Epithelial cell of esophagus (primary cell): ENCODE measurements at regions not wholly inside any gene's neighbourhood (a gene's known extent, or its start where the extent isn't known, plus 50 kb on each side); places are given as distances from the start of the nearest gene placed in this dataset.
A peak's percentile ranks its signal among the peaks of the same experiment; 100 is the strongest.

Source experiments
- DNase-seq: peaks from one replicate; pipeline ENCODE4 v3.0.0; 2010; ENCODE audit warnings: low read depth
- H3K4me3 ChIP-seq: 2 replicates; pipeline ENCODE4 v1.5.1; 2011; ENCODE audit warnings: mild to moderate bottlenecking, low read length, control low read depth
- TF ChIP-seq, protein P1 (sequence below): IDR thresholded peaks from 2 replicates; pipeline ENCODE4 v1.5.1; 2011; ENCODE audit warnings: low read depth, mild to moderate bottlenecking, low read length, control low read depth, inconsistent platforms; ENCODE audit not compliant: insufficient read depth; ENCODE audit errors: missing control alignments

DNA sequence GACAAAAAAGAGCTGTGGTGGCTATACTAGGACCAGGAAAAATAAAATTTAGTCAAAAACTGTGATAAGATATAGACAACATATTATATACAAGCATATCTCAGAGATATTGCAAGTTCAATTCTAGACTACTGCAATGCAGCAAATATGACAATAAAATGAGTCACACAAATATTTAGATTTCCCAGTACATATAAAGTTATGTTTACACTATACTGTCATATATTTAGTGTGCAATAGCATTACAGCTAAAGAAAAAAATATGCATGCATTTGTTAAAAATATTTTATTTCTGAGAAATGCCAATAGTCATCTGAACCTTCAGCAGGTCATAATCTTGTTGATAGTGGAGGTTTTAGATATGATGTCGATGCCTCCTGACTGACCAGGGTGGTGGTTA is 72.1 kb downstream of the AKR1C4 start:
- DNase-seq: no peak
- no peak overlapping the region for H3K4me3 ChIP-seq
- TF ChIP-seq, protein P1, sequence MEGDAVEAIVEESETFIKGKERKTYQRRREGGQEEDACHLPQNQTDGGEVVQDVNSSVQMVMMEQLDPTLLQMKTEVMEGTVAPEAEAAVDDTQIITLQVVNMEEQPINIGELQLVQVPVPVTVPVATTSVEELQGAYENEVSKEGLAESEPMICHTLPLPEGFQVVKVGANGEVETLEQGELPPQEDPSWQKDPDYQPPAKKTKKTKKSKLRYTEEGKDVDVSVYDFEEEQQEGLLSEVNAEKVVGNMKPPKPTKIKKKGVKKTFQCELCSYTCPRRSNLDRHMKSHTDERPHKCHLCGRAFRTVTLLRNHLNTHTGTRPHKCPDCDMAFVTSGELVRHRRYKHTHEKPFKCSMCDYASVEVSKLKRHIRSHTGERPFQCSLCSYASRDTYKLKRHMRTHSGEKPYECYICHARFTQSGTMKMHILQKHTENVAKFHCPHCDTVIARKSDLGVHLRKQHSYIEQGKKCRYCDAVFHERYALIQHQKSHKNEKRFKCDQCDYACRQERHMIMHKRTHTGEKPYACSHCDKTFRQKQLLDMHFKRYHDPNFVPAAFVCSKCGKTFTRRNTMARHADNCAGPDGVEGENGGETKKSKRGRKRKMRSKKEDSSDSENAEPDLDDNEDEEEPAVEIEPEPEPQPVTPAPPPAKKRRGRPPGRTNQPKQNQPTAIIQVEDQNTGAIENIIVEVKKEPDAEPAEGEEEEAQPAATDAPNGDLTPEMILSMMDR: no peak

- DNase-seq: no peak
- TF ChIP-seq, protein P1: no peak
- H3K4me3 ChIP-seq: no peak overlapping the region
Observed at GRCh38 chr10:5269791-5270190, 73.2 kb downstream of the AKR1C4 start.

DNA sequence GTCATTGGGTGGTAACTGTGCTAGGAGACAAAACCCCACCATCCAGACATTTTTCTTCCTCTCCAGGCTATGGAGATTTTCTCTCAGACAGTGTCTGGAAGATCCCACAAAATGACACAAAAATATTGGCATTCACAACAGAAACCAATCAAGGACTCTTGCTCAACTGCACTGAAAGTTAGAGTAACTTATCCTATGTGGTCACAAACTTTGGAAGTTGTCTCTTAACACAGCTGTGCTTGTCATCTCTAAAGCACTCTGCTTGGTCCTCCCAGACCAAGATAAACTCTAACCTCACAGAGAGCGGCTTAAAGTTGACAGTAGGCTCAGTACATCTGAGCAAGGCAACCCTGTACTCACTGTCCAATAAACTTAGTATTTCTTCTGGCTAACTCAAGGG is 74.9 kb downstream of the AKR1C4 start:
- TF ChIP-seq, protein P1: no peak
- no peak for DNase-seq
- H3K4me3 ChIP-seq: no peak overlapping the region

DNA sequence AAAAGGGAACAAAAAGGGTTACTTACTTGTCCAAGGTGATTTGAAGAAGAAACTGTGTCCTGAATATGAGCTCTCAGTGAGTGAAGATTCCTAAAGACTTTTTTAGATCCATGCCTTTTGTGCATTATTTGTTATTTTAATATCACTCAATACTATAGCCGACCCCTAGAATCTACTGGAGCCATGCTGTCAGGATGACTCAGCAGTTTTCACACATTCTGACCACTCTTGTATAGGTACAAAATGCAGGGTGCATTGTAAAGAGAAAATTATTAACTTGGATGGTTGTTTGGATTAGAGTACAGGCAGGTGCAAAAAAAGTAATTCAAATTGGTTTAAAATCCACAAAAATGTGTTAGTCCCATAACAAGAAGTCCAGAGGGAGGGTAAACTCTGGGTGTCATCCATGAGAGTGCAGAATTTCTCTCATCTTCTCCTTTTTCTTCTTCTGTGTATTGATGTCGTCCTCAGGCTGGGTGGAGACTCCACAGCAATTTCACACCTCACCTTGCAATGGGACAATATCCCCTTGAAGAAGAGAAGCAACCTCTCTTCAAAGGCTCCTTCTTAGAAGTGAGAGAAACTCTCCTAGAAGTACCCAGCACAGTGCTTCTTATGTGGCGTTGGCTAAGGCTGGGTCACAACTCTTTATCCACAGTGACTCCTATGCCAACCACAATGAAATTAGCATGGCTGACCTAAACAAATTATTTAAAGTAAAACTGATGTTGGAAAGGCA is 75.6 kb downstream of the AKR1C4 start:
- TF ChIP-seq, protein P1: no peak
- H3K4me3 ChIP-seq: no peak overlapping the region
- no peak for DNase-seq

GRCh38 chr10:5274795-5275194 is 78.2 kb downstream of the AKR1C4 start:
- peak; percentile 76 for DNase-seq
- H3K4me3 ChIP-seq: no peak overlapping the region
- TF ChIP-seq, protein P1: no peak

DNA sequence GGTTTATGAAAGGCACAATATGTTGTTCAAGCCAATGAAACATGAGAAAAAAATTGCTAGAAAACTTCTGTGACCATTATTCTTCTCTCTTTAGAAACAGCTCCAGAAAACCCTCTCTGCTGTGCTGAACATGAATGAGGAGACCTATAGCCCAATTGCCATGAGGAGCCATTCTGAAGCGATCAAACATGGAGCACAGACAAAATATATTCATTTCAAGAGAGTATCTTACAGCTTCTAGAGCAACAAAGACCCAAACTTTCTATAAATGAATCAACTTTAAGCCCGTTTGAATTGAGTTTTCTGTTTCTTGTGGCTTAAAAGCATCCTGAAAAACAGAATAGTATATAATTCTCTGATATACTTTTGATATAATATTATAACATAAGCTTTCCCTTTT is 83.4 kb upstream of the UCN3 start:
- DNase-seq: no peak
- H3K4me3 ChIP-seq: no peak overlapping the region
- TF ChIP-seq, protein P1: no peak

DNA sequence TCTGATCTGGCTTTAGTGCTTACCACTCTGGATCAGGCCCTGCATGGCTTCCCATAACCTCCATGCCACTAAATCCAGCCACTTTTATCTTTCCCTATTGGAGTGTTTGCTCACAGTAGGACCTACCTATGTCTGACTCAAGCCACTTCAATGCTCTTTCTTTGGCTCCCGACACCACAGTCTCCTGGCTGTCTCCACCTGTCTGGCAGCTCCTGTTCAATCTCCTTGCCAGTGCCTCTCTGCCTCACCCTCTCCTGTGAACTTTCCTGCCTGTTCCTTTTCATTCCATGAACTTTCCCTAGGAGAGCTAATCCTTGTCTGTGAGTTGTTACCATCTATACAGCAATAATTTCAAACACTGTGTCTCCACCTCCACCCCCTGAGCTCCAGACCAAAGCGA is 82.6 kb upstream of the UCN3 start:
- DNase-seq: peak; percentile 29
- no peak overlapping the region for H3K4me3 ChIP-seq
- TF ChIP-seq, protein P1: no peak
